Bronchial epithelial cell (primary cell): ENCODE measurements at regions not wholly inside any gene's neighbourhood (a gene's known extent, or its start where the extent isn't known, plus 50 kb on each side); places are given as distances from the start of the nearest gene placed in this dataset.

ENCODE experiments used
- DNase-seq: peaks from one replicate; pipeline ENCODE4 v3.0.0-alpha.2; 2010; ENCODE audit warnings: low read depth
- FAIRE-seq: peaks from 2 replicates; lab custom pipeline; 2011; peaks lifted over from hg19 to GRCh38; lab: Jason Lieb, UNC
- H3K27me3 ChIP-seq: 2 replicates; pipeline ENCODE4 v1.5.1; 2011; ENCODE audit warnings: low read length; ENCODE audit not compliant: control insufficient read depth, insufficient read depth
- H3K36me3 ChIP-seq: 2 replicates; pipeline ENCODE4 v1.5.1; 2011; ENCODE audit warnings: low read length; ENCODE audit not compliant: control insufficient read depth, insufficient read depth
- H3K4me3 ChIP-seq: 2 replicates; pipeline ENCODE4 v1.5.1; 2011; ENCODE audit warnings: mild to moderate bottlenecking, low read depth, low read length, control low read depth
- TF ChIP-seq, protein P1 (sequence below): IDR thresholded peaks from 2 replicates; pipeline ENCODE4 v1.5.1; 2011; ENCODE audit warnings: mild to moderate bottlenecking, moderate library complexity, low read length, control low read depth, inconsistent platforms; ENCODE audit not compliant: insufficient read depth, severe bottlenecking

- no peak for FAIRE-seq
- no peaks in the 10 kb centered on the region for H3K27me3 ChIP-seq
- TF ChIP-seq, protein P1, sequence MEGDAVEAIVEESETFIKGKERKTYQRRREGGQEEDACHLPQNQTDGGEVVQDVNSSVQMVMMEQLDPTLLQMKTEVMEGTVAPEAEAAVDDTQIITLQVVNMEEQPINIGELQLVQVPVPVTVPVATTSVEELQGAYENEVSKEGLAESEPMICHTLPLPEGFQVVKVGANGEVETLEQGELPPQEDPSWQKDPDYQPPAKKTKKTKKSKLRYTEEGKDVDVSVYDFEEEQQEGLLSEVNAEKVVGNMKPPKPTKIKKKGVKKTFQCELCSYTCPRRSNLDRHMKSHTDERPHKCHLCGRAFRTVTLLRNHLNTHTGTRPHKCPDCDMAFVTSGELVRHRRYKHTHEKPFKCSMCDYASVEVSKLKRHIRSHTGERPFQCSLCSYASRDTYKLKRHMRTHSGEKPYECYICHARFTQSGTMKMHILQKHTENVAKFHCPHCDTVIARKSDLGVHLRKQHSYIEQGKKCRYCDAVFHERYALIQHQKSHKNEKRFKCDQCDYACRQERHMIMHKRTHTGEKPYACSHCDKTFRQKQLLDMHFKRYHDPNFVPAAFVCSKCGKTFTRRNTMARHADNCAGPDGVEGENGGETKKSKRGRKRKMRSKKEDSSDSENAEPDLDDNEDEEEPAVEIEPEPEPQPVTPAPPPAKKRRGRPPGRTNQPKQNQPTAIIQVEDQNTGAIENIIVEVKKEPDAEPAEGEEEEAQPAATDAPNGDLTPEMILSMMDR = no peak
- no peaks in the 10 kb centered on the region for H3K36me3 ChIP-seq
- no peak for DNase-seq
- no peak overlapping the region for H3K4me3 ChIP-seq
These were observed 209.8 kb downstream of the ACTR3B start for GRCh38 chr7:152969335-152969734.

DNA sequence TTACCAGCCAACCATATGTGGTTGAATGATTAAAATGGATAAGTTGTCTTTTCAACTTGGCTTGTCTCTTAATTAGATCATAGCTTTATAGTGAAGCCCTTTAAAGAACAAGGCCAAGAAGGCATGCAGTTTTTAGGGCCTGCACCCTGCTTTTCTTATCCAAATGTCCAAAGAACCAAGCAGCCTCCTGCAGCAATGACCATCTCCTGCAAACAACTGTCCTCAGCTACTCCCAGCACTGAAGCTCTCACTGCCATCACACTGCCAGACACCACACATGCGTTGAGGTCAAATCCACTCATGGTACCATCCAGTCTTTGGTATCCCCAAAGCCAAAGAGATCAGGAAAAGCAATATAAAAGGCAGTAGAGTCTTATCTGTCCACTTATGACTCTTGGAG lies 210.3 kb downstream of the ACTR3B start:
- DNase-seq (no peak), FAIRE-seq (no peak)
- H3K27me3 ChIP-seq = no peaks in the 10 kb centered on the region
- TF ChIP-seq, protein P1 = no peak
- H3K4me3 ChIP-seq = no peak overlapping the region
- no peaks in the 10 kb centered on the region for H3K36me3 ChIP-seq

DNA sequence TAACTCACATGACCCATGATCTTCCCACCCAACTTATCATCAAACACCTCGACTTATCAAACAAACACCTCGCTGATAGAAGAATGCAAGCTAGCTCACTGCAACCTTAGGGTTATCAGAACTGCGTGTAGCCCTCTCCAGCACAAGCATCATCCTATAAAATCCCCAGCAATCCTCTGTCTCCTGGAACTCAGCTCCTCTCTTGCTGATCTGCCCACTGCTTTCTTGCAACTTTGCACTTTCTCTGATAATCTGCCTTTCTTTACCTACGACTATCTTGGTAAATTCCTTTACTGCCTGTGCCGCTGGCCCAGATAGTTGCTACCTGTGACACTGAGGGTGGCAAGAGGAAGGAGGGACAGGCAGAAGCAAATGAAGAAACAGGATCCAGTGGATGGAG lies 210.9 kb downstream of the ACTR3B start:
- FAIRE-seq (no peak), DNase-seq (no peak)
- Histone ChIP-seq H3K27me3 (no peaks in the 10 kb centered on the region), H3K4me3 (no peak overlapping the region), H3K36me3 (no peaks in the 10 kb centered on the region)
- TF ChIP-seq, protein P1 = no peak

DNA sequence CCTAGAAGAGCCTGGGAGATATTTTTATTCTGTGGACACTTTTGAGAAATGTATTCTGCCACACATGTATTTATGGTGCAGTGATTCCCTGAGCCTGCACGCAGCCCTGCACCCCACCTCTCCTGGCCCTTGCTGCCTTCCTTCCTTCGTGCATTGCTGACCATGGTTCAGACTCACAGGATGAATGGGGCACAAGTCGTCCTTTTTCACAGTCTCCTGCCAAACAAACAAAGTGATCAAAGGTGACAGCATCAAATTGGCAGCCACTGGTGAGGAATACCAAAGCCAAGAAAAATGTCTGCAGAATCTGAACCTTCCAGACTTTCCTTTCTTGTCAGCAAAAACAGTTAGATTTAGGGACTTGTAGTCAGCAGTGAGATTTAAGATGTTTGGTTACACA lies 215.0 kb downstream of the ACTR3B start:
- no peak for FAIRE-seq
- no peaks in the 10 kb centered on the region for H3K27me3 ChIP-seq
- no peaks in the 10 kb centered on the region for H3K36me3 ChIP-seq
- H3K4me3 ChIP-seq = no peak overlapping the region
- DNase-seq = no peak
- TF ChIP-seq, protein P1 = no peak

- H3K27me3 ChIP-seq = no peaks in the 10 kb centered on the region
- TF ChIP-seq, protein P1 = no peak
- no peak for DNase-seq
- no peaks in the 10 kb centered on the region for H3K36me3 ChIP-seq
- no peak for FAIRE-seq
- no peak overlapping the region for H3K4me3 ChIP-seq
These were observed 215.5 kb downstream of the ACTR3B start for GRCh38 chr7:152975076-152975475.

DNA sequence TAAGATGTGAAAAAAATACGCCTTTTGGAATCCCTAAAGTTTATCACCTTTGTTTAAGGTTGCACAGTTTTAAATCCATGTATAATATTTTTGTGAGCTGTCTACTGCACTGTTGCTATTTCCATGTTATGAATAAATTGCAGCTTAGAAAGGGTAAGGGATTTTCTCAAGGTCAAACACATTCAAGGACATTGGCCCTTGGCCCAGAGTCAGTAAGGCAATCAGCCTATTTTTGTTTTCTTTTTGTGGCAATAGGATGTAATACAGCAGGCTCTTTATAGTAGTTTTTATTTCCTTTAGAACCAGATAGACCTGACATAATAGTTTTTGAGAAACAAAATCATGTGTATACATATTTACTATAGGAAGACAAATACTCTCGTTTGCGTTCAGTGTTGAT lies 219.8 kb downstream of the ACTR3B start:
- DNase-seq (no peak), FAIRE-seq (no peak)
- TF ChIP-seq, protein P1 = no peak

More for the DNA sequence above, 219.8 kb downstream of the ACTR3B start:
- no peak overlapping the region for H3K4me3 ChIP-seq
- H3K27me3 ChIP-seq = no peaks in the 10 kb centered on the region
- H3K36me3 ChIP-seq = no peaks in the 10 kb centered on the region
